ENCODE measurements at regions not wholly inside any gene's neighbourhood (a gene's known extent, or its start where the extent isn't known, plus 50 kb on each side); places are given as distances from the start of the nearest gene placed in this dataset.

DNA sequence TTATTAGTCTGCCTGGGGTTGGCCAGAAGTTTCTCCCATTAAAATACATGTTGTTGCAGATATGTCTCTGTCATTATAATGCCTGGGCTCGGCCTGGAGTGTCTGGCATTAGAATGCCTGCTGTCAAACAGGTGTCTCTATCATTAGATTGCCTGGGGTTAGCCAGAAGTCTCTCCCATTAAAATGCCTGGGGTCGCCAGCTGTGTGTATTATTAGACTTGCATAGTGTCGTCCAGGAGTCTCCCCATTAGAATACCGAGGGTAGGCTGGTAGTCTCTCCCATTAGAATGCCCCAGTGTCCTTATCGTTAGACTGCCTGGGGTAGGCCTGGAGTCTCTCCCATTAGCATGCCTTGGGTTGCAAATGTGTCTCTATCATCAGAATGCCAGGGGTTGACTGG lies 2270.8 kb downstream of the TP53TG3F start:
- DNase-seq (no peak), ATAC-seq (no peak)
- intact Hi-C loops (cut with DNase I, micrococcal nuclease): no loop called here

DNA sequence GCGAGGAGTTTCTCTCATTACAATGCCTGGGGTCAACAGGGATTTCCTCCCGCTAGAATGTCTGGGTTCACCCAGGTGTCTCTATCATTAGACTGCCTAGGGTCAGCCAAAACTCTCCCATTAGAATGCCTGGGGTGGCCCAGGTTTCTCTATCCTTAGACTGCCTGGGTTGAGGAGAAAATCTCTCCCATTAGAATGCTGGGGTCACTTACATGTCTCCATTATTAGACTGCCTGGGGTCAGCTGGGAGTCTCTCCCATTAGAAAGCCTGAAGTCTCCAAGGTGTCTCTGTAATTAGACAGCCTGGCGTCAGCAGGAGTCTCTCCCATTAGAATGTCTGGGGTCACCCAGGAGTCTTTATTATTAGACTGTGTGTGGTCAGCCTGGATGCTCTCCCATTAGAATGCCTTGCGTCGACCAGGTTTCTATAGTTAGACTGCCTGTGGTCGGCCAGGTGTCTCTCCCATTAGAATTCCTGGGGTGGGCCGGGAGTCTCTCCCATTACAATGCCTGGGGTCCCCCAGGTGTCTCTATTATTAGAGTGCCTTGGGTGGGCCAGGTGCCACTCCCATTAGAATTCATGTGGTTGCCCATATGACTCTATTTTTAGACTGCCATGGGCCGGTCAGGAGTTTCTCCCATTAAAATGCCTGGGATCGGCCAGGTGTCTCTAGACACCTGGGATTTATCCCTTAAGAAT lies 2272.1 kb downstream of the TP53TG3F start:
- intact Hi-C loops (cut with DNase I, micrococcal nuclease): no loop called here
- DNase-seq: no peak
- no peak for ATAC-seq

DNA sequence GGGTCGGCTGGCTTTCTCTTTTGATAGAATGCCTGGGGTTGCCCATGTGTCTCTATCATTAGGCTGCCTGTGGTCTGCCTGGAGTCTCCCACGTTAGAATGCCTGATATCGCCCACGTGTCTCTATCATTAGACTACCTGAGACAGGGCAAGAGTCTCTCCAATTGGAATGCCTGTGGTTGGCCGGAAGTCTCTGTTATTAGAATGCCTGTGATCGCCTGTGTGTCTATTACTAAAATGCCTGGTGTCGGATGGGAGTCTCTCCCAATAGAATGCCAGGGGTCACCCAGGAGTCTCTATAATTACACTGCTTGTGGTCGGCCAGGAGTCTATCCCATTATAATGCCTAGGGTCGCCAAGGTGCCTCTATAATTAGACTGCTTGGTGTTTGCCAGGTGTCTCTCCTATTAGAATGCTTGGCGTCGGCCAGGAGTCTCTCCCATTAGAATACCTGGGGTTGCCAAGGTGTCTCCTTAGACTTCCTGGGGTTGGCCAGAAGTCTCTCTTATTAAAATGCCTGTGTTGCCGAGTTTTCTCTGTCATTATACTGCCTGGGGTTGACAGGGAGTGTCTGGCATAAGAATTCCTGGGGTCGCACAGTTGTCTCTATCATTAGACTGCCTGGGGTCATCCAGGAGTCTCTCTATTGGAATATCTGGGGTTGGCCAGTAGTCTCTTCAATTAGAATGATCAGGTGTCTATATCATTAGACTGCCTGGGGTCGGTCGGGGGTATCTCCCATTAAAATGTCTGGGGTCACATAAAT lies 2272.8 kb downstream of the TP53TG3F start:
- no peak for ATAC-seq
- DNase-seq: no peak
- intact Hi-C loops (cut with DNase I, micrococcal nuclease): no loop called here

DNA sequence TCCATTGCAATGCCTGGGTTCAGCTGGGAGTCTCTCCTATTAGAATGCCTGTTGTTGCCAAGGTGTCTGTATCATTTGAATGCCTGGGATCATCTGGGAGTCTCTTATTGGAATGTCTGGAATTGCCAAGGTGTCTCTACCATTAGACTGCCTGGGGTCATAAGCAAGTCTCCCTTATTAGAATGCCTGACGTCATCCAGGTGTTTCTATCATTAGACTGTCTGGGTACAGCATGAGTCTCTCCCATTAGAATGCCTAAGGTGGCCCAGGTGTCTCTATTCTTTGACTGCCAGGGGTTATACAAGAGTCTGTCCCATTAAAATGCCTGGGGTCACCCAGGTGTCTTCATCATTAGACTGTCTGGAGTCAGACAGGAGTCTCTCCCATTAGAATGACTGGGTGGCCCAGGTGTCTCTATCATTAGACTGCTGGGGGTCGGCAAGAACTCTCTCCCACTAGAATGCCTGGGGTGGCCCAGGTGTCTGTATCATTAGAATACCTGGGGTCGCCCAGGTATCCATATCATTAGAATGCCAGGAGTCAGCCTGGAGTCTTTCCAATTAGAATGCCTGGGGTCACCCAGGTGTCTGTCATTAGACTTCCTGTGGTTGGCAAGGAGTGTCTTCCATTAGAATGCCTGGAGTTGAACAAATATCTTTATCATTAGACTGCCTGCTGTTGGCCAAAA lies 2274.0 kb downstream of the TP53TG3F start:
- ATAC-seq (no peak), DNase-seq (no peak)
- intact Hi-C loops (cut with DNase I, micrococcal nuclease): no loop called here

DNA sequence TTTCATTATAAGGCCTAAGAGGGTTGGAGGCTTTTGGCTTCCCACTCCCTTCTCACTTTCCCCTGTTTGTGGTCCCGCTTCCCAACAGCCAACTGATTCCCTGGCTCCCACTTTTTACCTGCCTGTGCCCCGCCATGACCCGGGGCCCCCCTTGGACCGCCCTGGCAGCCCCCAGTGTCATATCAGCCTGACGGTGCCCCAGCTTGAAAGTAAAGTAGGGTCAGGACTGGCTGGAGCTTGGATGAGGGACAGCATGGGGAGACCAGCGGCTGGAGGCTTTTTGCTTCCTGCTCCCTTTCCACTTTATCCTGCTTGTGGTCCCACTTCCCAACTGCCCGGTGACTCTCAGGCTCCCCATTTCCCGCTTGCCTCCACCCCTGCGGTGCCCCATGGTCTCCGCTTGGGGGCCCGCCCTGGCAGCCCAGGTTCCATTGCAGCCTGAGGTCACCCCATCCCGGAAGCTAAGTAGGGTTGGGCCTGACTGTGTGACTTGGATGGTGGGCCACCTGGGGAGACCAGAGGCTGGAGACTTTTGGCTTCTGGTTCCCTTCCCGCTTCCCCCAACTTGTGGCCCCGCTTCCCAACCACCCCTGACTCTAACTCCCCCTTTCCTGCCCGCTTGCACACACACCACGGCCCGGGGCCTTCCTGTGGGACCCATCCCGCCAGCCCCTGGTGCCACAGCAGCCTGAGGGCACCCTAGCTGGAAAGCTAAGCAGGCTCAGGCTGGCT lies 2274.7 kb downstream of the TP53TG3F start:
- ATAC-seq (no peak), DNase-seq (no peak)
- intact Hi-C loops (cut with DNase I, micrococcal nuclease): no loop called here

DNA sequence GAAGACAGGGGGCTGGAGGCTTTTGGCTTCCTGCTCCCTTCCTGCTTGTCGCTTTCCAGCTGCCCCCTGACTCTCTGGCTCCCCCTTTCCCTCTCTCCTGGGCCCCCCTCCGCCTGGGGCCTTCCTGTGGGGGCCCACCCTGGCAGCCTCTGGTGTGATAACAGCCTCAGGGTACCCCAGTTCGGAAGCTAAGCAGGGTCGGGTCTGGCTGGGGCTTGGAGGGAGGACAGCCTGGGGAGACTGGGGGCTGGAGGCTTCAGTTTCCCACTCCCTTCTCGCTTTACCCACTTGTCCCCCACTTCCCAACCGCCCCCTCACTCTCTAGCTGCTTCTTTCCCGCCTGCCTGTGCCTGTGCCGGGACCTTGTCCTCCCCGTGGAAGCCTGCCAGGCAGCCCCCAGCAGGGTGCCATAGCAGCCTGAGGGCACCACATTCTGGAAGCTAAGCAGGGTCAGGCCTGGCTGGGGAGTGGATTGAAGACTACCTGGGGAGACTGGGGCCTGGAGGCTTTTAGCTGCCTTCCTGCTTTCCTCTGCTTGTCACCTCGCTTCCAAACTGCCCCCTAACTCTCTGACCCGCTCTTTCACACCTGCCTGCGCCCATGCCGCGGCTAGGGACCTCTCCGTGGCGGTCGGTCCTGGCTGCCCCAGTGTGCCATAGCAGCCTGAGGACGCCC lies 2275.5 kb downstream of the TP53TG3F start:
- DNase-seq: no peak
- intact Hi-C loops (cut with DNase I, micrococcal nuclease): no loop called here
- ATAC-seq: no peak

DNA sequence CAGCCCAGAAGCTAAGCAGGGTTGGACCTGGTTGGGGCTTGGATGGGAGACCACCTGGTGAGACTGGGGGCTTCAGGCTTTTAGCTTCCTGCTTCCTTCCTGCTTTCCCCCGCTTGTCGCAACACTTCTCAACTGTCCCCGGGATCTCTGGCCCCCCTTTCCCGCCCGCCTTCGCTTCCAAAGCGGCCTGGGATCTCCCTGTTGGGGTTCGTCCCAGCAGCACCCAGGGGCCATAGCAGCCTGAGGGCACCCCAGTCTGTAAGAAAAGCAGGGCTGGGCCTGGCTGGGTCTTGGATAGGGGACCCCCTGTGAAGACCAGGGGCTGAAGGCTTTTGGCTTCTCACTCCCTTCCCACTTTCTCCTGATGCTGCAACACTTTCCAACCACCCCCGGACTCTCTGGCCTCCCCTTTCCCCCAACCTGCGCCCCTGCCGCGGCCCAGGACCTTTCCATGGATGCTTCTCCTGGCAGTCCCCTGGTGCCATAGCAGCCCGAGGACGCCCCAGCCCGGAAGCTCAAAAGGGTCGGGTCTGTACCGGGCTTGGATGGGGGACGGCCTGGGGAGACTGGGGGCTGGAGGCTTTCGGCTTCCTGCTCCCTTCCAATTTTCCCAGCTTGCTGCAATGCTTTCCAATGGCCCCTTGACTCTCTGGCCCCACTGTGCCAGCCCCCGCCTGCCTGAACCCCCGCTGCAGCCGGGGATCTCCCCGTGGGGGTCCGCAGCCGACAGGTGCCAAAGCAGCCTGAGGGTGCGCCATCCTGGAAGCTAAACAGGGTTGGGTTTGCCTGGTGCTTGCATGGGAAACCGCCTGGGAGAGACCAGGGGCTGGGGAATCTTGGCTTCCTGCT lies 2276.2 kb downstream of the TP53TG3F start:
- DNase-seq (no peak), ATAC-seq (no peak)
- intact Hi-C loops (cut with DNase I, micrococcal nuclease): no loop called here

DNA sequence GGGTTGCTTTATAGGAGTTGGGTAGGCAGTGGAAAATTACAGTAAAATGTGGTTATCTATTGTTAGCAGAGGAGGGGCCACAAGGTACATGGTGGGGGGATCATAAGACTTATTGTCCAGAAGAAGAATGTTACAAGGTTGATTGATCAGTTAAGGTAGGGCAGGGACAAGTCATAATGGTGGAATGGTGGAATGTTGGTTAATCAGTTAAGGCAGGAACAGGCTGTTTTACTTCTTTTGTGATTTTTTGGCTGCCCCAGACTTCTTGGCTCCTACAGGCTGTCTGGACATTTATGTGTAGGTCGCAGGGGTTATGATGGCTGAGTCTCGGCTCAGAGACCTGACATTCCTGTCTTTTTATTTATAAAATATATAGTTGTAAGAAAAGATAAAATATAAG lies 2277.1 kb downstream of the TP53TG3F start:
- intact Hi-C loops (cut with DNase I, micrococcal nuclease): no loop called here
- no peak for DNase-seq

DNA sequence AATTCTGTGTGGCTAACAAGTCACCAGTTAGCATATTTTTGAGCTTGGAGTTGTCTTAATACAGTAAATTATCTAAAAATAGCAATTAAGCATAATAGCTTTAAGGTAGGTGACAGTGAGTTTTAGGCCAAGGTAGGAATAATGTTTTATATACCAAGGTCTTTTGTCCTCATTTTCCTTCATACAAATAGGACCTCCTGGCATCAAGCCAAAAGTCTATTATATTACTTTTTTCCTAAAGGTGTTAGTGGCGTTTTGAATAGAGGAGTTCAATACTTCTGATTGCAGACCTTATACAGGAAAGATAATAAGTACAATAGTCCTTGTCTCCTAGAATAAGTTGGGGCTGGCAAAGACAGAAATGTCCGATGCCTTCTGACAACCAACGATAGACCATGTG lies 2277.7 kb downstream of the TP53TG3F start:
- DNase-seq (no peak), ATAC-seq (no peak)
- intact Hi-C loops (cut with DNase I, micrococcal nuclease): no loop called here

More for the DNA sequence above, 2277.1 kb downstream of the TP53TG3F start:
- ATAC-seq: no peak

DNA sequence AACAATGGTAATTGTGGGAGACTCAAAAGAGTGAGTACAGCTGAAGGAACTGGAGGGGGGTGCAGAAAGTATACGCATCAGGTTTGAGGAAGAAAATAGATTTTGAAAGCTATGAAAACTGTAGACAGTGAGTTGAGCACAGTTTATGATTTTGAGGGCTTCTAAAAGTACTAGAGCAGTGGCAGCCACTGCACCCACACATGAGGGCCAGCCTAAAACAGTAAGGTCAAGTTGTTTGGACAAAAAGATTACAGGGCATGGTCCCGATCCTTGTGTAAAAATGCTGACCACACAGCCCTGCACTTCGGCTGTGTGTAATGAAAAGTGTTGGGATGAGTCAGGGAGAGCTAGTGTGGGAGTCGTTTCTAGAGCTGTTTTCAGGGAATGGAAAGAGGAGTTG lies 2282.1 kb downstream of the TP53TG3F start:
- DNase-seq: no peak
- intact Hi-C loops (cut with DNase I, micrococcal nuclease): no loop called here
- no peak for ATAC-seq

DNA sequence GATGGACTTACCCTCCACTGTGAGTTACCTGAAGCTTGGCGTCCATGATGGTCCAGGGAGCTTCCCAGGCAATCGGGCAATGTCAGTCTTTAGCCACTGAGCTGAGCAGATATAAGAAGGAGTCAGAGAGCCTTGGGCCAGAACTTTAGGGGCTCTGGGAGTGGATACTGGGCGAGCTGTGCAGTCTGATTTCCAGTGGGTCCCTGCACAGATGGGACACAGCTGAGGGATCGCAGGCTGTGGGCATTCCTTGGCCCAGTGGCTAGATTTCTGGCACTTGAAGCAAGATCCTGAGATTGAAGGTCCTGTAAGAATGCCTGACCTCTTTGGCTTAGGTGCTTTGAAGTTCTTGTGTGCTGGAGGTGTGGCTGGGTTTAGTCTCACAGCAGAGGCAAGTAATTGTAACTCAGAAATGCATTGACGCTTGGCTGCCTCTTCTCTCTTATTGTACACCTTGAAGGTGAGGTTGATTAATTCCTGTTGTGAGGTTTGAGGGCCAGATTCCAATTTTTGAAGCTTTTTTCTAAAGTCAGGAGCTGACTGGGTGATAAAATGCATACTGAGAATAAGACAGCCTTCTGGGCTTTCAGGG lies 2283.8 kb downstream of the TP53TG3F start:
- DNase-seq (no peak), ATAC-seq (no peak)
- intact Hi-C loops (cut with DNase I, micrococcal nuclease): no loop called here

DNA sequence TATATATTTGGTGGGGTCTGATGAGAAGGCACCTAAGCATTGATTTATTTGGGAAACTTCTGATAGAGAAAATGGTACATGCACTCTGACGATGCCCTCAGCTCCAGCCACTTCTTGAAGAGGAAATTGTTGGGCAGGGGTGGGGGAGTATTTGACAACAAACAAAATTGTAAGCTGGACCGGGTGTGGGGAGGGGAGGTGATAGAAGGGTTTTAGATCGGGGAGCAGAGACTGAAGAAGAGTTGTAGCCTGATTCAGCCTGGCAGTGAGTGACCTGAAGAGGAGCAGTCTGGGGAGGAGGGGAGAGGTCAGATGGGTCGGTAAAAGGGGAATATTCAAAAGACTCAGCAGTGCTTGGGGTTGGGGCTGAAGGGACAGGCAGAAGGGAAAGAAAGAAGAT lies 2284.7 kb downstream of the TP53TG3F start:
- ATAC-seq: no peak
- DNase-seq: no peak
- intact Hi-C loops (cut with DNase I, micrococcal nuclease): no loop called here

DNA sequence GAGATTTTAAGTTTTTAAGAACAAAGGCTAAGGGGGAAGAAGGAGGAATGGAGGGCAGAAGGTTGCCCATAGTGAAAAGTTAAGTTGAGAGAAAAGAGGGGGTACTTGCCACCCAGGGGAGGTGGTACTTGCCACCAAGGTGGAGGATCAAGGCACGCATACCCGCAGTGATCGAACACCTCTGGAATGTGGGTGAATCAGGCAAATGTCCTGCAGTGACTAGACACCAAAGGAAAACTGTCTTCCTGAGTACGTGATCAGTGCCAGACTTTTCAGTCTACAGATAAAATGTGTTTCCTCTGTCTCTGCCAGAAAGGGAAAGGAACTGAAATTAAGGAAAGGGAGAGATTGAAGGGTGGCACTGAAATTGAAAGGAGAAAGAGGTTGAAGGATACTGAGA lies 2285.3 kb downstream of the TP53TG3F start:
- DNase-seq (no peak), ATAC-seq (no peak)
- intact Hi-C loops (cut with DNase I, micrococcal nuclease): no loop called here

DNA sequence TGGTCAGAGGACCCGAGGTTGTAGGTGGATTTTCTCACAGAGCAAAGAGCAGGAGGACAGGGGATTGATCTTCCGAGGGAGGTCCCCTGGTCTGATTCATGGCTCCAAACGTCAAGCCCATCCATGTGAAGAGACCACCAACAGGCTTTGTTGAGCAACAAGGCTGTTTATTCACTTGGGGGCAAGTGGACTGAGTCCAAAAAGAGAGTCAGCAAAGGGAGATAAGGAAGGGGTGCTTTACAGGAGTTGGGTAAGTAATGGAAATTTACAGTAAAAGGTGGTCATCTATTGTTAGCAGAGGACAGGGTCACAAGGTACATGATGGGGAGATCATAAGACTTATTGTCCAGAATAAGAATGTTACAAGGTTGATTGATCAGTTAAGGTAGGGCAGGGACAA lies 2285.8 kb downstream of the TP53TG3F start:
- no peak for ATAC-seq
- no peak for DNase-seq
- intact Hi-C loops (cut with DNase I, micrococcal nuclease): no loop called here

DNA sequence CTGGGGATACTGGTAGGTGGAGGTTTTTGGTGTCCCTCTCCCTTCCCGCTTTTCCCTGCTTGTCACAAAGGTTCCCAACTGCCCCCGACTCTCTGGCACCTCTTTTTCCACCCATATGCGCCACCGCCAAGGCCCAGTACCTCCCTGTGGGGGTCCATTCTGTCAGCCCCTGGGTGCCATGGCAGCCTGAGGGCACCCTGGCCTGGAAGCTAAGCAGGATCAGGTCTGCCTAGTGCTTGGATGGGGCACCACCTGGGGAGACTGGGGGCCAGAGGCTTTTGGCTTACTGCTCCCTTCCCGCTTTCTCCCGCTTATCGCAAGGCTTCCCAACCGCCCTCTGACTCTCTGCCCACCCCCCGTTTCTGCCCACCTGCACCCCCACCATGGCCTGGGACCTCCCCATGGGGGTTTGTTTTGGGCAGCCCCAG lies 2286.4 kb downstream of the TP53TG3F start:
- intact Hi-C loops (cut with DNase I, micrococcal nuclease): no loop called here
- ATAC-seq (no peak), DNase-seq (no peak)

DNA sequence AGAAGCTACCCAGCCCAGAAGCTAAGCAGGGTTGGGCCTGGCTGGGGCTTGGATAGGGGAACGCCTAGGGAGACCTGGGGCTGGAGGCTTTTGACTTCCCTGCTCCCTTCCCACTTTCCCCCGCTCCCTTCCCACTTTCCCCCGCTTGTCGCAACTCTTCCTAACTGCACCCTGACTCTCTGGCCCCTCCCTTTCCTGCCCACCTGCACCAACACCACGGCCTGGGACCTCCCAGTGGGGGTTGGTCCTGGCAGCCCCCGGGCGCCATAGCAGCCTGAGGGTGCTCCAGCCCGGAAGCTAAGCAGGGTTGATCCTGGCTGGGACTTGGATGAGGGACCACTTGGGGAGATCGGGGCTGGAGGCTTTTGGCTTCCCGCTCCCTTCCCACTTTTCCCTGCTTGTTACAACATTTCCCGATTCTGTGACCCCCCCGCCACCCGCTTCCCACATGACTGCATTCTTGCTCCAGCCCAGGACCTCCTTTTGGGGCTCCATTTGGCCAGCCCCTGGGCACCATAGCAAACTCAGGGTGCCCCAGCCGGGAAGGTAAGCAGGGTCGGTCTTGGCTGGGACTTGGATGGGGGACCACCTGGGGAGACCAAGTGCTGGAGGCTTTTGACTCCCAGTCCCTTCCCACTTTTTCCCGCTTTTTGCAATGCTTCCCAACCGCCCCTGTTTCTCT lies 2287.0 kb downstream of the TP53TG3F start:
- no peak for DNase-seq
- intact Hi-C loops (cut with DNase I, micrococcal nuclease): no loop called here
- ATAC-seq: no peak

DNA sequence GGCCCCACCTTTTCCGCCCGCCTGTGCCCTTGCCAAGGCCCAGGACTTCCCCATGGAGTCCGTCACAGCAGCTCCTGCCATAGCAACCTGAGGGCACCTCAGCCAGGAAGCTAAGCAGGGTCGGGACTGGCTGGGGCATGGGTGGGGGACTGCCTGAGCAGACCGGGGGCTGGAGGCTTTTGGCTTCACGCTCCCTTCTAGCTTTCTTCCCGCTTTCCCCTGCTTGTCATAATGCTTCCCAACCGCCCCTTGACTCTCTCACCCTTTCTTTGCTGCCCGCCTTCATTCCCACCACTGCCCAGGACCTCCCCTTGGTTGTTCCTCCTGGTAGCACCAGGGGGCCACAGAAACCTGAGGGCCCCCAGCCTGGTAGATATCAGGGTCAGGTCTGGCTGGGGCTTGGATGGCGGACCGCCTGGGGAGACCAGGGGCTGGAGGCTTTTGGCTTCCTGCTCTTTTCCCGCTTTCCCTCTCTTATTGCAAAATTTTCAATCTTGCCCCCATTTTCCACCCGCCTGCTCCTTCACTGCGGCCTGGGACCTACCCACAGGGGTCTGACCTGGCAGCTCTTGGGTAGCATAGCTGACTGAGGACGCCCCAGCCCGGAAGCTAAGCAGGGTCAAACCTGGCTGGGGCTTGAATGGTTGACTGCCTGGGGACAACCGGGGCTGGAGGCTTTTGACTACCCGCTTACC lies 2287.7 kb downstream of the TP53TG3F start:
- ATAC-seq: no peak
- intact Hi-C loops (cut with DNase I, micrococcal nuclease): no loop called here
- DNase-seq: no peak
